GM18858 (cell line): ENCODE measurements at regions not wholly inside any gene's neighbourhood (a gene's known extent, or its start where the extent isn't known, plus 50 kb on each side); places are given as distances from the start of the nearest gene placed in this dataset.

Experiments
- ATAC-seq: cut with Tn5 transposase; IDR thresholded peaks from one replicate; pipeline ENCODE4 v1.9.1; 2021; ENCODE audit not compliant: unreplicated experiment

DNA sequence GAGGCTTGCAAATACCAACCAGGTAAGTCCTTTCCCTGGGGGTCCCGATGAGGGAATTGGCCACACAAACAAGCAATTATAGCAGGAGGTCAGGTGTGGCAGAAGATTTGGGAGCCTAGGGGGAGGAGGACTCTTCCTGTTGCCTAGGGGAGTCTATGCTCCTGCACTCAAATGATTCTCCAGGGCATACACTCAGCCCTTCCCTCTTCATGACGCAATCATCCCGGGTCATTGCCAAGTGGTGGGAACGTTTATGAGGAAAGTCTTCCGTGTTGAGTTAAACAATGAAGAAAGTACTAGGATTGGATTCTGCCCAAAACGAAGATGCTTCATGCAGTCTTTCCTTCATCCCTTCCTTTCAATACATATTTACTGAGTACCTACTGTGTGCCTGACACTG, 186.5 kb upstream of the TSHZ2 start:
- no peak for ATAC-seq

GRCh38 chr20:52783769-52784168, 188.4 kb upstream of the TSHZ2 start:
- ATAC-seq = no peak

- ATAC-seq = no peak
These were observed 191.7 kb upstream of the TSHZ2 start for GRCh38 chr20:52780462-52780861.

- ATAC-seq = no peak
These were observed 193.0 kb upstream of the TSHZ2 start for GRCh38 chr20:52779125-52779524.

DNA sequence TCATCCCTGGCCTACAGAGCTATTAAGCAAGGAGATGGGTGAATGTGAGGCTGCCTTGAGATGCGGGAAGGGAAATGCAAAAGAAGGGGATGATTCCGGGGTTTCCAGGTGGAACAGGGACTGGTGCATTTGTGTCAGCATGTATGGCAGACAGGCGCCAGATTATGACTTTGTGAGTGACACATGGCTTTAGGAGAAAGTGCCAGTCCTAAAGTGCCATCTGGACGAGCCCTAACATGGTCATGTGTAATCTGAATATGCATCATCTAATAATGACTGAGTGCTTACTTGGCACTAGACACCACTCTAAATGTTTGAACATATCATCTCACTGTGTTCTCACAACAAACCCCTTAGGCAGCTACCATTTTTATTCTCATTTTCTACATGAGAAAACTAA, 195.0 kb upstream of the TSHZ2 start:
- ATAC-seq = no peak

- no peak for ATAC-seq
These were observed 196.4 kb upstream of the TSHZ2 start for GRCh38 chr20:52775786-52776185.

DNA sequence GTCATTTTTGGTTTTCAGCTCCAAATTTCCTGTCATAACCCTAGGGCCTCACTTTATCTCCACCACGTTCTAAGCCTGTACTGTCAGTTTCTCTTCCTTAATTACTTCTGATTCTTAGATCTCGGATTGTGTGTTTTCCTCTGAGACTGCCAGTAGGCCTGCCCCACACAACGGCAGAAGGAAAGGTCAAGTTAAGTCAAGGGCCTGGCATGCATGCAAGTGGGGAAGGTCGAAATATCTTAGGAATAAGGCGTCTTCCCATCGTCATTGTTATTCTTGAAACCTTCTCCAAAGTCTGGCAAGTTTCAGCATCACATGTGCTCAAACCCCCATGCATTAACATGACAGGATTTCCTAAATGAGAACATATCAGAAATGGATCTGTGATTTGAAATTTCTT, 203.5 kb upstream of the TSHZ2 start:
- no peak for ATAC-seq

DNA sequence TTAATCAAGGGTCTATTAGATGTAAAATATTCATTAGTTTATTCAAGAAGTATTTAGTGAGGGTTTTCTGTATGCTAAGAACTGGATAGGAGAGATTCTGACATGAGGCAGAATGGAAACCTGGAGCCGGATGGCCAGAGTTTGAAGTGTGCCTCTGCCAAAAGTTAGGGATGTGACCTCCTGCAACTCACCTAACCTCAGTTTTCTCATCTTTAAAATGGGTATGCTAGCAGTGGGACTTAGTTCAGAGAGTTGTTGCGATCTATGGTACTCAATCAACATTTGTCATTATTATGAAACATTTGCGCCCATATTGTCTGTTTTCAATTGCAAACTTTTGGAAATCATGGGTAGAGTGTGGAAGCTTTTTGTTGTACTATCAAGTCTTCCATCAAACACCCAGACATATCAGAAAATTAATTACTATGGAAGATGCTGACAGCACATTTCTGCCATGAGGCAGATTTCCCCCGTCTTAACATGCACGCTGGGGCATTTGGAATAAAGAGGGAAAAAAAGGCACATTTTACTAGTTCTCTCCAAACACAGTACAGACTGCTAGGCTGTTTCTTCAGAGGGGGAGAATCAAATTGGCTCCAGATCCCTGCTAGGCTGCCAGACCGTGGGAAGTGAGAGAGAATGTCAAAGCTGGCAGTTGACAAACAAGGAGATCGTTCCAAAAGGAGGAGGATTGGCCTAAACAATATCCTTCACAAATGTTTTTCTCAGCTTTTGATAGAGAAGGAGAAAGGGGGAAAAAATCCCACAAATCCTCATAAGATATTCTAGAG, 205.3 kb upstream of the TSHZ2 start:
- ATAC-seq = no peak

DNA sequence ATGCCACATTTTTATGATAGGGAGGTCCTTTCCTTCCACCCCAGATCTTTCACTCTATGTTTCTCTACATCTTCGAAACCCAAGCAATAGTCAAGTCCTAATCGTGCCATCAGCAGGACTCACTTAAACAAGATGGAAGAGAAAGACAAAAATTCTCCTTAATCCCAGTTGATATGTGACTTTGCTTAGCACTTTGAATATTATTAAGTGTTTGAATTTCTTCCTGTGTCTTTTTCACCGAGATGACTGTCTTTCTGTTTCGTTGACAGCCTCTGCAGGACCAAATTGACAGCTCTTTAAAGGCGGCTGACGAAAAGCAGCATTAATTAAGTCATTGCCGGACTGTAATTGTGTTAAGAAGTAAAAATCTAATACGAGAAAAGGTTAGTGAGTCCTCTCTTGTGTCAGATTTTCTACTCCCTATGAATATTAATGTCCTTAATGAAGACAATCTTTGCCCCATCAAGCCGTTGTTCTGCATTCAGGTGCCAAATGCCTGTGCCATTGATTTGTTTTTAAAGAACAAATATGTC, 208.8 kb upstream of the TSHZ2 start:
- no peak for ATAC-seq

- ATAC-seq = no peak
These were observed 210.3 kb upstream of the TSHZ2 start for GRCh38 chr20:52761867-52762266.

DNA sequence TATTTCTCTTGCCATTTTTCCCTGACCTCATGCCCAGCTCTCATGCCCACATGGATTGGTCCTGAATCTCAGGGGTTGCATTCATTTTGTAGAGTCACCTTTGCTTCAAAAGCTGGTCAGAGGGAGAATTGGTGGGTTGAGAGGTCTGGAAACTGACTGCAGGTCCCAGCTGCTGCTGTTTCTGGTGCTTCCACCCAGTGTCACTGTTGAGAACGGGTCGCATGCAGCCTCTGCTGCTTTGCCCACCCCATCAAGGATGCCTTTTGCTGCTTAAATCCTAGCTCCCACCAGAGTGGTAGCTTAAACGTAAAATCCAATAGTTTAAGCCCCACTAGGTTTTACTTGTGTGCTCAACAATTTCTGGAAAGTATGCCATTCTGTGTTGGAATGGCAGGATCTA, 211.4 kb upstream of the TSHZ2 start:
- ATAC-seq = no peak

GRCh38 chr20:52757411-52757810, 214.7 kb upstream of the TSHZ2 start:
- ATAC-seq = no peak

DNA sequence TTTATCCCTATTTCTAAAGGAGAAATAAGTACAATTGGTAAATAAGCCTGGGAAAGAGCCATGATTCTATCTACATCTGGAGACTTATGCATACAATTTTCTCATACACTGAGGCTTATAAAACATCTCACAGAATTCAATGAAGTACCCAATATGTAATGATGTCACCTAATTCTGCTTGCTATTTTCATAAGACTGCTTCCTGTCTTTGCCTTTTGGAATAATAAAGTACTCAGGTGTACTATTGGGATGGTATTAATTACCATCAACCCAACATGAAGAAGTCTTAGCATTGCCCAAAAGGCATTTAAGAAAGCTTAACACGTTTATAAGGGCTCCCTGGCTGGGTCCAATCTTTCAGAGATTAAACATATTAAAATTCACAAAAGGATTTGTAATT, 216.4 kb upstream of the TSHZ2 start:
- no peak for ATAC-seq

DNA sequence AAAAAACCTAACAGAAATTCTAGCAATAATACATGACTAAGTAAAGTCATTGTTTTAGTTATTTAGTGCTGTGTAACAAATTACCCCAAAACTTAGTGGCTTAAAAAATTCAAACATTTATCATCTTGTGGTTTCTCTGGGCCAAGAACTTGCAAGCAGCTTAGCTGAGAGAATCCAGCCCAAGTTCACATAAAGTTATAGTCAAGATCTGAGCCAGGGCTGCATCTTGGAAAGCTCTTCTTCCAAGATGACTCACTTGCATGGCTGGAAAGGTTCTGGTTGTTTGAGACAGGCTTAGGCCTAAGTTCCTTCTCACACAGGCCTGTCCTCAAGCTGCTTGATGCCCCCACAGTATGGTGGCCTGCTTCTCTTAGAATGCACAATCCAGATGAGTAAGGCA, 217.8 kb upstream of the TSHZ2 start:
- no peak for ATAC-seq

- no peak for ATAC-seq
These were observed 220.1 kb upstream of the TSHZ2 start for GRCh38 chr20:52752023-52752422.

- ATAC-seq = no peak
These were observed 220.6 kb upstream of the TSHZ2 start for GRCh38 chr20:52751571-52751970.

- ATAC-seq = no peak
These were observed 222.2 kb upstream of the TSHZ2 start for GRCh38 chr20:52749938-52750337.

DNA sequence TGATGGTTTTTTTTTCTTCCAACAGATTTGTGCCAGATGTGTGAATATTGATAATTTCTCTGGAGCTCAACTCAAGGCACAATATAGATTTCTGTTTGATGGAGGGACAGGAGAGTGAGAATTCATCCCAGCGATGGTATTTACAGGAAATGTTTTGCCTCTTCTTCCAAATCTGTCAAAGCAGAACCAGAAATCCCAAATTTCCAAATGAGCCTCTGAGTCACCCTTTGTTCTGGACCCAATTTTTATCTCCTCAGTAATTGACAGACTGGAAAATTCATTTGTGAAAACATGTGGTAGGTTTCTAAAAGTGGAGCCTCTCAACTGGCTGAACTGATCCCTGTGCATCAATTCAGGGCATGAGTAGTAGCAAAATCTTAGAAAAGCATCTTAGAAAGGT, 223.2 kb upstream of the TSHZ2 start:
- ATAC-seq = no peak

DNA sequence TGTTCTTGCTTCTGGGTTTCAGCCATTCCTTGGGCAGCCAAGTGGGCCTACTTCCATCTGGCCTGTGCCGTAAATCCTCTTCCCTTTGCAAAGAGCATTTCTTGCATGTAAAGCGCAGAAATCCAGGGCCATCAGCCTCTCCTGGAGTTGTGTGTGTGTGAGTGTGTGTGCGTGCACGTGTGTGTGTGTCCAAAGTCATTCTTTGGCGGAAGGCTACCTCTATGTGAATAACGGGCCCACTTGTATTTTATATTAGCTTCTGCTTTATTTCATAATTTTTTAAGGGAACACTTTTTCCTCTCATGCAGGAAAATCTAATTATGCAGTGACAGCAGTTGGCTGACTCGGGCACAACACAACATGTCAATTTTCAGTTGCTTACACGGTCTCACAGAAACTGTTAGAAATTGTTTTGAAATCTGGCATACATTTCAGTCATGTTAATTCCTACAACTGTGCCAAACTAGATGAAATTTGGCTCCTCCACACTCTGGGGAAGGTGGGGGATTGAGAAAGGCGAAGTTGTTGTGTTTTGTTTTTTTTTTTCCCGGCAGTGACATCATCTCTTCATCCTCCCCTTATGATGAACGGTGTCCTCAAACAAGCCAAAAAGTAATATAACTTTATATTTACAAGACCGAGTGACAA, 223.7 kb upstream of the TSHZ2 start:
- no peak for ATAC-seq

GRCh38 chr20:52747845-52748284, 224.3 kb upstream of the TSHZ2 start:
- no peak for ATAC-seq

- no peak for ATAC-seq
These were observed 225.4 kb upstream of the TSHZ2 start for GRCh38 chr20:52746770-52747169.

- no peak for ATAC-seq
These were observed 226.0 kb upstream of the TSHZ2 start for GRCh38 chr20:52746190-52746589.
